IMR-90 (cell line): ENCODE measurements at regions not wholly inside any gene's neighbourhood (a gene's known extent, or its start where the extent isn't known, plus 50 kb on each side); places are given as distances from the start of the nearest gene placed in this dataset.

Experiments used
- ATAC-seq: fragments of 200-7000 bp; cut with Tn5 transposase; 2 replicates; pipeline ENCODE4 v1.9.1; 2020; ENCODE audit warnings: low read depth, mild to moderate bottlenecking, moderate library complexity
- BruUV-seq: library from RNA; stranded (reverse); fragments of 400-500 nt; replicated peaks from 2 replicates; lab custom pipeline; 2021; lab: Mats Ljungman, UMichigan
- CTCF ChIA-PET: fragments of 300-600 bp; formaldehyde crosslinking; extraction: SDS; loops from one replicate; lab custom pipeline; 2021; ENCODE audit warnings: antibody characterized with exemption; lab: Yijun Ruan, JAX
- POLR2A ChIA-PET: fragments of 300-600 bp; sonication (Branson Sonifier 250); formaldehyde crosslinking; loops from one replicate; lab custom pipeline; 2022; ENCODE audit warnings: antibody characterized with exemption; ENCODE audit not compliant: unreplicated experiment; lab: Charles Lee
- DNase-seq: peaks from one replicate; pipeline ENCODE4 v3.0.0; 2013
- H2AFZ ChIP-seq: replicated peaks from 2 replicates; pipeline ENCODE3; 2013; ENCODE audit warnings: low read length, mild to moderate bottlenecking; ENCODE audit not compliant: poor library complexity
- H2AK5ac ChIP-seq: 2 replicates; pipeline ENCODE4 v1.6.1; 2013; ENCODE audit warnings: low read depth, low read length, inconsistent platforms
- H2AK9ac ChIP-seq: replicated peaks from 2 replicates; pipeline ENCODE3; 2013; ENCODE audit warnings: mild to moderate bottlenecking, low read depth, low read length, moderate library complexity; ENCODE audit not compliant: poor library complexity
- H2BK120ac ChIP-seq: 2 replicates; pipeline ENCODE4 v1.6.1; 2013; ENCODE audit warnings: low read depth, low read length, inconsistent platforms
- H2BK15ac ChIP-seq: 3 replicates; pipeline ENCODE4 v1.6.1; 2013; ENCODE audit warnings: low read depth, low read length, inconsistent platforms
- H2BK20ac ChIP-seq: 2 replicates; pipeline ENCODE4 v1.6.1; 2013; ENCODE audit warnings: low read depth, mild to moderate bottlenecking, inconsistent platforms, low read length, moderate library complexity
- H2BK5ac ChIP-seq: 2 replicates; pipeline ENCODE4 v1.6.1; 2013; ENCODE audit warnings: mild to moderate bottlenecking, low read depth, low read length, inconsistent platforms; ENCODE audit not compliant: poor library complexity, severe bottlenecking
- H3K14ac ChIP-seq: replicated peaks from 2 replicates; pipeline ENCODE4 v1.6.1; 2013; ENCODE audit warnings: low read depth, low read length, inconsistent platforms
- H3K18ac ChIP-seq: 2 replicates; pipeline ENCODE4 v1.6.1; 2013; ENCODE audit warnings: low read depth, low read length, control low read depth
- H3K23ac ChIP-seq: 2 replicates; pipeline ENCODE4 v1.6.1; 2013; ENCODE audit warnings: low read depth, low read length, inconsistent platforms
- H3K27ac ChIP-seq: 2 replicates; pipeline ENCODE4 v1.5.1; 2013; ENCODE audit warnings: mild to moderate bottlenecking, control low read depth, low read length; ENCODE audit not compliant: insufficient read depth
- H3K27me3 ChIP-seq: 2 replicates; pipeline ENCODE4 v1.6.1; 2013; ENCODE audit warnings: low read length; ENCODE audit not compliant: control insufficient read depth, insufficient read depth
- H3K36me3 ChIP-seq: 2 replicates; pipeline ENCODE4 v1.6.1; 2013; ENCODE audit warnings: low read length, mixed read lengths; ENCODE audit not compliant: control insufficient read depth, insufficient read depth
- H3K4ac ChIP-seq: 2 replicates; pipeline ENCODE4 v1.6.1; 2013; ENCODE audit warnings: low read depth, low read length, inconsistent platforms
- H3K4me1 ChIP-seq: 2 replicates; pipeline ENCODE4 v1.6.1; 2013; ENCODE audit warnings: low read length, mixed read lengths; ENCODE audit not compliant: control insufficient read depth, insufficient read depth
- H3K4me2 ChIP-seq: 2 replicates; pipeline ENCODE4 v1.6.1; 2013; ENCODE audit warnings: low read depth, mild to moderate bottlenecking, control low read depth, low read length, moderate library complexity
- H3K4me3 ChIP-seq: 2 replicates; pipeline ENCODE4 v1.5.1; 2013; ENCODE audit warnings: low read depth, mild to moderate bottlenecking, control low read depth, low read length, moderate library complexity; ENCODE audit not compliant: insufficient read depth
- H3K56ac ChIP-seq: 2 replicates; pipeline ENCODE4 v1.6.1; 2013; ENCODE audit warnings: low read length, inconsistent platforms; ENCODE audit not compliant: insufficient read depth; ENCODE audit errors: extremely low read depth
- H3K79me1 ChIP-seq, 2 experiments: 2 replicates each; pipeline ENCODE4 v1.6.1; 2013; ENCODE audit warnings: low read length in 2 of 2, inconsistent platforms in 1 of 2, low read depth in 1 of 2
- H3K9ac ChIP-seq: 2 replicates; pipeline ENCODE4 v1.6.1; 2013; ENCODE audit warnings: low read depth, low read length, control low read depth
- H3K9me1 ChIP-seq: 2 replicates; pipeline ENCODE4 v1.6.1; 2013; ENCODE audit warnings: low read length, inconsistent platforms; ENCODE audit not compliant: insufficient read depth
- H3K9me3 ChIP-seq: 2 replicates; pipeline ENCODE4 v1.6.1; 2013; ENCODE audit warnings: low read length; ENCODE audit not compliant: control insufficient read depth, insufficient read depth
- H4K20me1 ChIP-seq: 2 replicates; pipeline ENCODE4 v1.6.1; 2013; ENCODE audit warnings: low read length, inconsistent platforms; ENCODE audit not compliant: insufficient read depth
- H4K5ac ChIP-seq: 2 replicates; pipeline ENCODE4 v1.6.1; 2013; ENCODE audit warnings: mild to moderate bottlenecking, low read depth, low read length, control low read depth
- H4K8ac ChIP-seq, 2 experiments: 2 replicates each; pipeline ENCODE4 v1.6.1; 2013; ENCODE audit warnings: low read depth in 2 of 2, low read length in 2 of 2, control low read depth in 1 of 2, inconsistent platforms in 1 of 2
- H4K91ac ChIP-seq: 2 replicates; pipeline ENCODE4 v1.6.1; 2013; ENCODE audit warnings: low read depth, low read length, inconsistent platforms; ENCODE audit not compliant: insufficient read depth
- BHLHE40 ChIP-seq: fragments of 150-350 bp; IDR thresholded peaks from 2 replicates; pipeline ENCODE4 v1.6.1; 2016; ENCODE audit warnings: mild to moderate bottlenecking, low read depth, low read length
- MAZ ChIP-seq: IDR thresholded peaks from 2 replicates; pipeline ENCODE4 v1.6.1; 2012; ENCODE audit warnings: low read depth, mild to moderate bottlenecking, low read length, improper control_type of control experiment, moderate library complexity, borderline replicate concordance
- MXI1 ChIP-seq: IDR thresholded peaks from 2 replicates; pipeline ENCODE4 v1.6.1; 2012; ENCODE audit warnings: low read depth, mild to moderate bottlenecking, low read length, moderate library complexity, borderline replicate concordance
- NFE2L2 ChIP-seq: fragments of 150-350 bp; IDR thresholded peaks from 2 replicates; pipeline ENCODE4 v1.6.1; 2016; ENCODE audit warnings: low read depth, mild to moderate bottlenecking, low read length
- RAD21 ChIP-seq: IDR thresholded peaks from 2 replicates; pipeline ENCODE4 v1.6.1; 2012; ENCODE audit warnings: low read length, improper control_type of control experiment
- RCOR1 ChIP-seq: IDR thresholded peaks from 2 replicates; pipeline ENCODE4 v1.6.1; 2012; ENCODE audit warnings: mild to moderate bottlenecking, low read length, improper control_type of control experiment; ENCODE audit not compliant: insufficient replicate concordance
- RFX5 ChIP-seq: IDR thresholded peaks from 2 replicates; pipeline ENCODE4 v1.8.0; 2012; ENCODE audit warnings: low read depth, mild to moderate bottlenecking, low read length, moderate library complexity
- WGBS, 2 experiments: methylation state at CpG; one replicate each; pipeline versions ENCODE4 v1.1.5 to v1.1.7; 2013; ENCODE audit warnings: missing lambda C conversion rate in 2 of 2; ENCODE audit not compliant: insufficient read length in 1 of 2; ENCODE audit errors: extremely low coverage in 2 of 2; 5-methylcytosine and 5-hydroxymethylcytosine counted together
- dilution Hi-C: fragments of 300-500 bp; cut with HindIII; formaldehyde crosslinking; loops from one replicate; pipeline ENCODE4 v1.14.3; 2018; ENCODE audit warnings: low sequenced_read_pairs; ENCODE audit not compliant: unreplicated experiment
- in situ Hi-C: fragments of 300-500 bp; cut with MboI; formaldehyde crosslinking; loops from 3 replicates; pipeline ENCODE4 v1.14.3; 2019; ENCODE audit warnings: low sequenced_read_pairs, inconsistent platforms, mixed read lengths
- intact Hi-C: fragments of 100-400 bp; cut with micrococcal nuclease; formaldehyde crosslinking; loops from 2 replicates; pipeline ENCODE4 v1.10.0; 2022
- TF ChIP-seq, protein P1 (sequence below): fragments of 150-350 bp; IDR thresholded peaks from 2 replicates; pipeline ENCODE4 v1.6.1; 2017; ENCODE audit warnings: mild to moderate bottlenecking, antibody characterized with exemption, low read length, low read depth
- TF ChIP-seq, protein P2 (sequence below): conservative IDR thresholded peaks from 2 replicates; pipeline ENCODE4 v1.5.1; 2012; ENCODE audit warnings: mild to moderate bottlenecking, low read depth, low read length, improper control_type of control experiment

DNA sequence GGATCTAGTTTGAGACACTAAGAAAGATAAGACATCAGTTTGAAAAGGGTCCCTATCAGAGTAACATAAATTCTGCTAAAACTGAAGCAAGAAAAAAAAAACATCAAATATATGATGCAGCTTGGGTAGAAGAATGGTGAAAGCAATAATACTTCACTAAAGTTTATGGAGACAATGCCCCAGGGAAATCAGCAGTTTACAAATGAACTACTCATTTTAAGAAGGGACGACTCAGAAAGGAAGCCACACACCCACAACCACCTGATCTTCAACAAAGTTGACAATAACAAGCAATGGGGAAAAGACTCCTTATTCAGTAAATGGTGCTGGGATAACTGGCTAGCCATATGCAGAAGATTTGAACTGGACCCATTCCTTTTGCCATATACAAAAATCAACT lies 143.5 kb downstream of the TPBG start:
- no peaks in the 10 kb centered on the region for H3K9me1 ChIP-seq
- H4K91ac ChIP-seq = no peak overlapping the region
- intact Hi-C loops = no loop called here
- H3K4me3 ChIP-seq = no peak overlapping the region
- no peak for TF ChIP-seq BHLHE40
- no peak for TF ChIP-seq MXI1
- no peak for TF ChIP-seq RFX5
- TF ChIP-seq, protein P1, sequence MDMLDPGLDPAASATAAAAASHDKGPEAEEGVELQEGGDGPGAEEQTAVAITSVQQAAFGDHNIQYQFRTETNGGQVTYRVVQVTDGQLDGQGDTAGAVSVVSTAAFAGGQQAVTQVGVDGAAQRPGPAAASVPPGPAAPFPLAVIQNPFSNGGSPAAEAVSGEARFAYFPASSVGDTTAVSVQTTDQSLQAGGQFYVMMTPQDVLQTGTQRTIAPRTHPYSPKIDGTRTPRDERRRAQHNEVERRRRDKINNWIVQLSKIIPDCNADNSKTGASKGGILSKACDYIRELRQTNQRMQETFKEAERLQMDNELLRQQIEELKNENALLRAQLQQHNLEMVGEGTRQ = no peak
- TF ChIP-seq MAZ = no peak
- no peak for TF ChIP-seq NFE2L2
- no peak for TF ChIP-seq RAD21
- TF ChIP-seq, protein P2, sequence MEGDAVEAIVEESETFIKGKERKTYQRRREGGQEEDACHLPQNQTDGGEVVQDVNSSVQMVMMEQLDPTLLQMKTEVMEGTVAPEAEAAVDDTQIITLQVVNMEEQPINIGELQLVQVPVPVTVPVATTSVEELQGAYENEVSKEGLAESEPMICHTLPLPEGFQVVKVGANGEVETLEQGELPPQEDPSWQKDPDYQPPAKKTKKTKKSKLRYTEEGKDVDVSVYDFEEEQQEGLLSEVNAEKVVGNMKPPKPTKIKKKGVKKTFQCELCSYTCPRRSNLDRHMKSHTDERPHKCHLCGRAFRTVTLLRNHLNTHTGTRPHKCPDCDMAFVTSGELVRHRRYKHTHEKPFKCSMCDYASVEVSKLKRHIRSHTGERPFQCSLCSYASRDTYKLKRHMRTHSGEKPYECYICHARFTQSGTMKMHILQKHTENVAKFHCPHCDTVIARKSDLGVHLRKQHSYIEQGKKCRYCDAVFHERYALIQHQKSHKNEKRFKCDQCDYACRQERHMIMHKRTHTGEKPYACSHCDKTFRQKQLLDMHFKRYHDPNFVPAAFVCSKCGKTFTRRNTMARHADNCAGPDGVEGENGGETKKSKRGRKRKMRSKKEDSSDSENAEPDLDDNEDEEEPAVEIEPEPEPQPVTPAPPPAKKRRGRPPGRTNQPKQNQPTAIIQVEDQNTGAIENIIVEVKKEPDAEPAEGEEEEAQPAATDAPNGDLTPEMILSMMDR = no peak
- TF ChIP-seq RCOR1 = no peak
- ChIA-PET POLR2A (no interaction called here), CTCF (no interaction called here)
- no peak overlapping the region for H2BK120ac ChIP-seq
- no peak overlapping the region for H2BK15ac ChIP-seq
- H2AK9ac ChIP-seq = no peak overlapping the region
- H3K14ac ChIP-seq = no peak overlapping the region
- WGBS, 2 experiments = no CpG with 5 or more reads among the region's 1 CpG
- H3K36me3 ChIP-seq = no peaks in the 10 kb centered on the region
- H3K4me2 ChIP-seq = no peak overlapping the region
- no TSS peak for BruUV-seq
- no peak overlapping the region for H2AK5ac ChIP-seq
- no peaks in the 10 kb centered on the region for H3K79me1 ChIP-seq
- in situ Hi-C loops = no loop called here
- H2BK5ac ChIP-seq = no peak overlapping the region
- H4K8ac ChIP-seq = no peak overlapping the region
- no peak overlapping the region for H3K9ac ChIP-seq
- H4K5ac ChIP-seq = no peak overlapping the region
- no peak overlapping the region for H3K56ac ChIP-seq
- H2AFZ ChIP-seq = no peak overlapping the region
- no peaks in the 10 kb centered on the region for H4K20me1 ChIP-seq
- no peak overlapping the region for H3K4ac ChIP-seq
- dilution Hi-C loops = no loop called here
- no peak overlapping the region for H3K18ac ChIP-seq
- no peak overlapping the region for H2BK20ac ChIP-seq
- no peak overlapping the region for H3K27ac ChIP-seq
- DNase-seq (no peak), ATAC-seq (no peak)
- H3K9me3 ChIP-seq = no peaks in the 10 kb centered on the region
- no peak overlapping the region for H3K23ac ChIP-seq
- H3K4me1 ChIP-seq = no peaks in the 10 kb centered on the region
- H3K27me3 ChIP-seq = no peaks in the 10 kb centered on the region; the same call in 1 of the 2 replicates
